IMR-90 (cell line): ENCODE measurements at regions not wholly inside any gene's neighbourhood (a gene's known extent, or its start where the extent isn't known, plus 50 kb on each side); places are given as distances from the start of the nearest gene placed in this dataset.

ENCODE experiments used
- ATAC-seq: fragments of 200-7000 bp; cut with Tn5 transposase; 2 replicates; pipeline ENCODE4 v1.9.1; 2020; ENCODE audit warnings: low read depth, mild to moderate bottlenecking, moderate library complexity
- BruUV-seq: library from RNA; stranded (reverse); fragments of 400-500 nt; replicated peaks from 2 replicates; lab custom pipeline; 2021; lab: Mats Ljungman, UMichigan
- CTCF ChIA-PET: fragments of 300-600 bp; formaldehyde crosslinking; extraction: SDS; loops from one replicate; lab custom pipeline; 2021; ENCODE audit warnings: antibody characterized with exemption; lab: Yijun Ruan, JAX
- POLR2A ChIA-PET: fragments of 300-600 bp; sonication (Branson Sonifier 250); formaldehyde crosslinking; loops from one replicate; lab custom pipeline; 2022; ENCODE audit warnings: antibody characterized with exemption; ENCODE audit not compliant: unreplicated experiment; lab: Charles Lee
- DNase-seq: peaks from one replicate; pipeline ENCODE4 v3.0.0; 2013
- H2AFZ ChIP-seq: replicated peaks from 2 replicates; pipeline ENCODE3; 2013; ENCODE audit warnings: low read length, mild to moderate bottlenecking; ENCODE audit not compliant: poor library complexity
- H2AK5ac ChIP-seq: 2 replicates; pipeline ENCODE4 v1.6.1; 2013; ENCODE audit warnings: low read depth, low read length, inconsistent platforms
- H2AK9ac ChIP-seq: replicated peaks from 2 replicates; pipeline ENCODE3; 2013; ENCODE audit warnings: mild to moderate bottlenecking, low read depth, low read length, moderate library complexity; ENCODE audit not compliant: poor library complexity
- H2BK120ac ChIP-seq: 2 replicates; pipeline ENCODE4 v1.6.1; 2013; ENCODE audit warnings: low read depth, low read length, inconsistent platforms
- H2BK15ac ChIP-seq: 3 replicates; pipeline ENCODE4 v1.6.1; 2013; ENCODE audit warnings: low read depth, low read length, inconsistent platforms
- H2BK20ac ChIP-seq: 2 replicates; pipeline ENCODE4 v1.6.1; 2013; ENCODE audit warnings: low read depth, mild to moderate bottlenecking, inconsistent platforms, low read length, moderate library complexity
- H2BK5ac ChIP-seq: 2 replicates; pipeline ENCODE4 v1.6.1; 2013; ENCODE audit warnings: mild to moderate bottlenecking, low read depth, low read length, inconsistent platforms; ENCODE audit not compliant: poor library complexity, severe bottlenecking
- H3K14ac ChIP-seq: replicated peaks from 2 replicates; pipeline ENCODE4 v1.6.1; 2013; ENCODE audit warnings: low read depth, low read length, inconsistent platforms
- H3K18ac ChIP-seq: 2 replicates; pipeline ENCODE4 v1.6.1; 2013; ENCODE audit warnings: low read depth, low read length, control low read depth
- H3K23ac ChIP-seq: 2 replicates; pipeline ENCODE4 v1.6.1; 2013; ENCODE audit warnings: low read depth, low read length, inconsistent platforms
- H3K27ac ChIP-seq: 2 replicates; pipeline ENCODE4 v1.5.1; 2013; ENCODE audit warnings: mild to moderate bottlenecking, control low read depth, low read length; ENCODE audit not compliant: insufficient read depth
- H3K27me3 ChIP-seq: 2 replicates; pipeline ENCODE4 v1.6.1; 2013; ENCODE audit warnings: low read length; ENCODE audit not compliant: control insufficient read depth, insufficient read depth
- H3K36me3 ChIP-seq: 2 replicates; pipeline ENCODE4 v1.6.1; 2013; ENCODE audit warnings: low read length, mixed read lengths; ENCODE audit not compliant: control insufficient read depth, insufficient read depth
- H3K4ac ChIP-seq: 2 replicates; pipeline ENCODE4 v1.6.1; 2013; ENCODE audit warnings: low read depth, low read length, inconsistent platforms
- H3K4me1 ChIP-seq: 2 replicates; pipeline ENCODE4 v1.6.1; 2013; ENCODE audit warnings: low read length, mixed read lengths; ENCODE audit not compliant: control insufficient read depth, insufficient read depth
- H3K4me2 ChIP-seq: 2 replicates; pipeline ENCODE4 v1.6.1; 2013; ENCODE audit warnings: low read depth, mild to moderate bottlenecking, control low read depth, low read length, moderate library complexity
- H3K4me3 ChIP-seq: 2 replicates; pipeline ENCODE4 v1.5.1; 2013; ENCODE audit warnings: low read depth, mild to moderate bottlenecking, control low read depth, low read length, moderate library complexity; ENCODE audit not compliant: insufficient read depth
- H3K56ac ChIP-seq: 2 replicates; pipeline ENCODE4 v1.6.1; 2013; ENCODE audit warnings: low read length, inconsistent platforms; ENCODE audit not compliant: insufficient read depth; ENCODE audit errors: extremely low read depth
- H3K79me1 ChIP-seq, 2 experiments: 2 replicates each; pipeline ENCODE4 v1.6.1; 2013; ENCODE audit warnings: low read length in 2 of 2, inconsistent platforms in 1 of 2, low read depth in 1 of 2
- H3K9ac ChIP-seq: 2 replicates; pipeline ENCODE4 v1.6.1; 2013; ENCODE audit warnings: low read depth, low read length, control low read depth
- H3K9me1 ChIP-seq: 2 replicates; pipeline ENCODE4 v1.6.1; 2013; ENCODE audit warnings: low read length, inconsistent platforms; ENCODE audit not compliant: insufficient read depth
- H3K9me3 ChIP-seq: 2 replicates; pipeline ENCODE4 v1.6.1; 2013; ENCODE audit warnings: low read length; ENCODE audit not compliant: control insufficient read depth, insufficient read depth
- H4K20me1 ChIP-seq: 2 replicates; pipeline ENCODE4 v1.6.1; 2013; ENCODE audit warnings: low read length, inconsistent platforms; ENCODE audit not compliant: insufficient read depth
- H4K5ac ChIP-seq: 2 replicates; pipeline ENCODE4 v1.6.1; 2013; ENCODE audit warnings: mild to moderate bottlenecking, low read depth, low read length, control low read depth
- H4K8ac ChIP-seq, 2 experiments: 2 replicates each; pipeline ENCODE4 v1.6.1; 2013; ENCODE audit warnings: low read depth in 2 of 2, low read length in 2 of 2, control low read depth in 1 of 2, inconsistent platforms in 1 of 2
- H4K91ac ChIP-seq: 2 replicates; pipeline ENCODE4 v1.6.1; 2013; ENCODE audit warnings: low read depth, low read length, inconsistent platforms; ENCODE audit not compliant: insufficient read depth
- BHLHE40 ChIP-seq: fragments of 150-350 bp; IDR thresholded peaks from 2 replicates; pipeline ENCODE4 v1.6.1; 2016; ENCODE audit warnings: mild to moderate bottlenecking, low read depth, low read length
- CEBPB ChIP-seq: IDR thresholded peaks from 2 replicates; pipeline ENCODE4 v1.6.1; 2012; ENCODE audit warnings: low read depth, low read length, improper control_type of control experiment
- CHD1 ChIP-seq: IDR thresholded peaks from 2 replicates; pipeline ENCODE4 v1.6.1; 2012; ENCODE audit warnings: low read depth, low read length, improper control_type of control experiment
- CTCF ChIP-seq: conservative IDR thresholded peaks from 2 replicates; pipeline ENCODE4 v1.5.1; 2012; ENCODE audit warnings: mild to moderate bottlenecking, low read depth, low read length, improper control_type of control experiment
- ELK1 ChIP-seq: fragments of 150-350 bp; IDR thresholded peaks from 2 replicates; pipeline ENCODE4 v1.6.1; 2016; ENCODE audit warnings: low read depth, mild to moderate bottlenecking, low read length, moderate library complexity, borderline replicate concordance
- FOS ChIP-seq: fragments of 150-350 bp; IDR thresholded peaks from 2 replicates; pipeline ENCODE4 v1.6.1; 2016; ENCODE audit warnings: low read depth, low read length
- MAFK ChIP-seq: IDR thresholded peaks from 2 replicates; pipeline ENCODE4 v1.6.1; 2012; ENCODE audit warnings: low read depth, low read length, improper control_type of control experiment
- MAZ ChIP-seq: IDR thresholded peaks from 2 replicates; pipeline ENCODE4 v1.6.1; 2012; ENCODE audit warnings: low read depth, mild to moderate bottlenecking, low read length, improper control_type of control experiment, moderate library complexity, borderline replicate concordance
- MXI1 ChIP-seq: IDR thresholded peaks from 2 replicates; pipeline ENCODE4 v1.6.1; 2012; ENCODE audit warnings: low read depth, mild to moderate bottlenecking, low read length, moderate library complexity, borderline replicate concordance
- NFE2L2 ChIP-seq: fragments of 150-350 bp; IDR thresholded peaks from 2 replicates; pipeline ENCODE4 v1.6.1; 2016; ENCODE audit warnings: low read depth, mild to moderate bottlenecking, low read length
- POLR2A ChIP-seq: IDR thresholded peaks from 2 replicates; pipeline ENCODE4 v1.6.1; 2012; ENCODE audit warnings: mild to moderate bottlenecking, low read depth, low read length
- RAD21 ChIP-seq: IDR thresholded peaks from 2 replicates; pipeline ENCODE4 v1.6.1; 2012; ENCODE audit warnings: low read length, improper control_type of control experiment
- RCOR1 ChIP-seq: IDR thresholded peaks from 2 replicates; pipeline ENCODE4 v1.6.1; 2012; ENCODE audit warnings: mild to moderate bottlenecking, low read length, improper control_type of control experiment; ENCODE audit not compliant: insufficient replicate concordance
- RFX5 ChIP-seq: IDR thresholded peaks from 2 replicates; pipeline ENCODE4 v1.8.0; 2012; ENCODE audit warnings: low read depth, mild to moderate bottlenecking, low read length, moderate library complexity
- SMC3 ChIP-seq: fragments of 150-350 bp; IDR thresholded peaks from 2 replicates; pipeline ENCODE4 v1.6.1; 2016; ENCODE audit warnings: low read depth, mild to moderate bottlenecking, antibody characterized with exemption, low read length, moderate library complexity
- USF2 ChIP-seq: fragments of 150-350 bp; IDR thresholded peaks from 2 replicates; pipeline ENCODE4 v1.6.1; 2017; ENCODE audit warnings: mild to moderate bottlenecking, antibody characterized with exemption, low read length, low read depth
- whole genome bisulfite sequencing, 2 experiments: methylation state at CpG; one replicate each; pipeline versions ENCODE4 v1.1.5 to v1.1.7; 2013; ENCODE audit warnings: missing lambda C conversion rate in 2 of 2; ENCODE audit not compliant: insufficient read length in 1 of 2; ENCODE audit errors: extremely low coverage in 2 of 2; 5-methylcytosine and 5-hydroxymethylcytosine counted together
- dilution Hi-C: fragments of 300-500 bp; cut with HindIII; formaldehyde crosslinking; loops from one replicate; pipeline ENCODE4 v1.14.3; 2018; ENCODE audit warnings: low sequenced_read_pairs; ENCODE audit not compliant: unreplicated experiment
- in situ Hi-C: fragments of 300-500 bp; cut with MboI; formaldehyde crosslinking; loops from 3 replicates; pipeline ENCODE4 v1.14.3; 2019; ENCODE audit warnings: low sequenced_read_pairs, inconsistent platforms, mixed read lengths
- intact Hi-C: fragments of 100-400 bp; cut with micrococcal nuclease; formaldehyde crosslinking; loops from 2 replicates; pipeline ENCODE4 v1.10.0; 2022

GRCh38 chr3:69628951-69629350, 110.3 kb upstream of the MITF start:
- no peak overlapping the region for H3K27ac ChIP-seq
- no peak overlapping the region for H2BK120ac ChIP-seq
- no peak overlapping the region for H3K23ac ChIP-seq
- H3K9ac ChIP-seq, result no peak overlapping the region
- H2AK9ac ChIP-seq, result no peak overlapping the region
- no peaks in the 10 kb centered on the region for H3K36me3 ChIP-seq
- H2AK5ac ChIP-seq, result no peak overlapping the region
- CTCF ChIA-PET, result interaction anchor here (0.8 kb wide), 1 partner anchor 22 kb away, joined by 3 read pairs; no protein-coding TSS in a partner anchor
- no peak overlapping the region for H3K4me2 ChIP-seq
- no peak overlapping the region for H3K56ac ChIP-seq
- no peaks in the 10 kb centered on the region for H3K4me1 ChIP-seq
- H4K91ac ChIP-seq, result no peak overlapping the region
- no peaks in the 10 kb centered on the region for H3K27me3 ChIP-seq
- TF ChIP-seq USF2, result no peak
- TF ChIP-seq SMC3, result no peak
- TF ChIP-seq MXI1, result no peak
- no peak for TF ChIP-seq CTCF
- TF ChIP-seq CEBPB, result no peak
- no peak for TF ChIP-seq FOS
- no peak for TF ChIP-seq POLR2A
- no peak for TF ChIP-seq RFX5
- no peak for TF ChIP-seq RAD21
- TF ChIP-seq MAFK, result no peak
- TF ChIP-seq RCOR1, result no peak
- no peak for TF ChIP-seq MAZ
- no peak for TF ChIP-seq ELK1
- no peak for TF ChIP-seq NFE2L2
- no peak for TF ChIP-seq BHLHE40
- no peak for TF ChIP-seq CHD1
- intact Hi-C loops, result no loop called here
- no peaks in the 10 kb centered on the region for H3K9me3 ChIP-seq
- no peak overlapping the region for H4K5ac ChIP-seq
- H3K79me1 ChIP-seq, result no peaks in the 10 kb centered on the region
- no peak overlapping the region for H2BK5ac ChIP-seq
- no peak overlapping the region for H2AFZ ChIP-seq
- dilution Hi-C loops, result no loop called here
- no peak overlapping the region for H3K14ac ChIP-seq
- no peak overlapping the region for H4K8ac ChIP-seq
- in situ Hi-C loops, result no loop called here
- no peak overlapping the region for H3K4ac ChIP-seq
- no CpG with 5 or more reads among the region's 1 CpG for WGBS, 2 experiments
- POLR2A ChIA-PET, result no interaction called here
- H2BK15ac ChIP-seq, result no peak overlapping the region
- no peak overlapping the region for H2BK20ac ChIP-seq
- H4K20me1 ChIP-seq, result no peaks in the 10 kb centered on the region
- BruUV-seq, result no TSS peak
- H3K4me3 ChIP-seq, result no peak overlapping the region
- DNase-seq, result no peak
- H3K9me1 ChIP-seq, result no peaks in the 10 kb centered on the region
- no peak for ATAC-seq
- no peak overlapping the region for H3K18ac ChIP-seq
